Neuronal stem cell (in vitro differentiated cells): ENCODE measurements at regions not wholly inside any gene's neighbourhood (a gene's known extent, or its start where the extent isn't known, plus 50 kb on each side); places are given as distances from the start of the nearest gene placed in this dataset.

Experiments
- DNase-seq: peaks from one replicate; pipeline ENCODE4 v3.0.0-alpha.2; 2013; ENCODE audit warnings: low spot score
- H2AFZ ChIP-seq: one replicate; pipeline ENCODE4 v1.6.1; 2013; ENCODE audit warnings: mild to moderate bottlenecking, low read length, inconsistent platforms
- H2AK5ac ChIP-seq: 2 replicates; pipeline ENCODE4 v1.6.1; 2013; ENCODE audit warnings: low read depth, mild to moderate bottlenecking, inconsistent platforms, low read length, moderate library complexity, mixed read lengths
- H2BK120ac ChIP-seq: 2 replicates; pipeline ENCODE4 v1.6.1; 2013; ENCODE audit warnings: low read depth, mild to moderate bottlenecking, inconsistent platforms, low read length, moderate library complexity, mixed read lengths
- H2BK12ac ChIP-seq: one replicate; pipeline ENCODE4 v1.6.1; 2013; ENCODE audit warnings: low read length, inconsistent platforms
- H2BK15ac ChIP-seq: 2 replicates; pipeline ENCODE4 v1.6.1; 2013; ENCODE audit warnings: mild to moderate bottlenecking, low read length, inconsistent platforms, mixed read lengths
- H2BK5ac ChIP-seq: one replicate; pipeline ENCODE4 v1.6.1; 2013; ENCODE audit warnings: inconsistent platforms, mild to moderate bottlenecking, low read length, moderate library complexity
- H3K14ac ChIP-seq: one replicate; pipeline ENCODE4 v1.6.1; 2013; ENCODE audit warnings: low read length, inconsistent platforms
- H3K18ac ChIP-seq: 2 replicates; pipeline ENCODE4 v1.6.1; 2013; ENCODE audit warnings: low read length, inconsistent platforms
- H3K23ac ChIP-seq: 2 replicates; pipeline ENCODE4 v1.6.1; 2013; ENCODE audit warnings: low read depth, mild to moderate bottlenecking, mixed read lengths, low read length, inconsistent platforms; ENCODE audit not compliant: poor library complexity
- H3K27ac ChIP-seq: replicated peaks from 3 replicates; pipeline ENCODE4 v1.5.1; 2013; ENCODE audit warnings: low read length, inconsistent platforms
- H3K27me3 ChIP-seq, 3 experiments: 2 replicates each; pipeline ENCODE4 v1.6.1; 2013; ENCODE audit warnings: low read length in 3 of 3, mild to moderate bottlenecking in 2 of 3, inconsistent platforms in 1 of 3, low read depth in 1 of 3, mixed read lengths in 1 of 3, moderate library complexity in 1 of 3; ENCODE audit not compliant: control insufficient read depth in 3 of 3, insufficient read depth in 3 of 3
- H3K36me3 ChIP-seq, 2 donors: replicated peaks in 1 of 2; 2 replicates each; pipeline ENCODE4 v1.6.1; 2013; ENCODE audit warnings: low read length in 2 of 2; ENCODE audit not compliant: control insufficient read depth in 2 of 2, insufficient read depth in 2 of 2
- H3K4ac ChIP-seq: 2 replicates; pipeline ENCODE4 v1.6.1; 2013; ENCODE audit warnings: inconsistent platforms, mild to moderate bottlenecking, low read length, moderate library complexity
- H3K4me1 ChIP-seq, 2 donors: 1 replicate in 1 of 2; 2 replicates in 1 of 2; pipeline ENCODE4 v1.6.1; 2013; ENCODE audit warnings: low read length in 2 of 2, low read depth in 1 of 2; ENCODE audit not compliant: control insufficient read depth in 2 of 2, insufficient read depth in 1 of 2
- H3K4me2 ChIP-seq: one replicate; pipeline ENCODE4 v1.6.1; 2013; ENCODE audit warnings: mild to moderate bottlenecking, low read length, inconsistent platforms; ENCODE audit not compliant: insufficient read depth, poor library complexity, severe bottlenecking
- H3K4me3 ChIP-seq, 2 donors: 2 replicates each; pipeline ENCODE4 v1.5.1; 2013; ENCODE audit warnings: low read length in 2 of 2, mild to moderate bottlenecking in 2 of 2, inconsistent platforms in 1 of 2, moderate library complexity in 1 of 2
- H3K79me1 ChIP-seq: one replicate; pipeline ENCODE4 v1.6.1; 2013; ENCODE audit warnings: low read depth, mild to moderate bottlenecking, inconsistent platforms, low read length, moderate library complexity
- H3K9ac ChIP-seq: one replicate; pipeline ENCODE4 v1.6.1; 2013; ENCODE audit warnings: mild to moderate bottlenecking, low read depth, low read length, inconsistent platforms; ENCODE audit not compliant: poor library complexity
- H3K9me3 ChIP-seq, 2 donors: replicated peaks in 1 of 2; 2 replicates each; pipeline versions ENCODE3 to v1.6.1; 2013; ENCODE audit warnings: low read length in 2 of 2, mild to moderate bottlenecking in 2 of 2, inconsistent platforms in 1 of 2, low read depth in 1 of 2, mixed read lengths in 1 of 2, moderate library complexity in 1 of 2; ENCODE audit not compliant: control insufficient read depth in 2 of 2, insufficient read depth in 1 of 2
- H4K8ac ChIP-seq: one replicate; pipeline ENCODE4 v1.6.1; 2013; ENCODE audit warnings: low read depth, mild to moderate bottlenecking, inconsistent platforms, low read length, moderate library complexity
- H4K91ac ChIP-seq: one replicate; pipeline ENCODE4 v1.6.1; 2013; ENCODE audit warnings: low read length, low read depth, mild to moderate bottlenecking, inconsistent platforms; ENCODE audit not compliant: poor library complexity
- WGBS, 2 donors: extraction: QIAGEN DNeasy Blood & Tissue Kit; methylation state at CpG; one replicate each; pipeline ENCODE4 v1.1.7; 2013; ENCODE audit warnings: missing lambda C conversion rate in 2 of 2, mixed read lengths in 1 of 2; ENCODE audit not compliant: insufficient read length in 2 of 2, insufficient replicate concordance in 1 of 2; ENCODE audit errors: extremely low coverage in 2 of 2; 5-methylcytosine and 5-hydroxymethylcytosine counted together

DNA sequence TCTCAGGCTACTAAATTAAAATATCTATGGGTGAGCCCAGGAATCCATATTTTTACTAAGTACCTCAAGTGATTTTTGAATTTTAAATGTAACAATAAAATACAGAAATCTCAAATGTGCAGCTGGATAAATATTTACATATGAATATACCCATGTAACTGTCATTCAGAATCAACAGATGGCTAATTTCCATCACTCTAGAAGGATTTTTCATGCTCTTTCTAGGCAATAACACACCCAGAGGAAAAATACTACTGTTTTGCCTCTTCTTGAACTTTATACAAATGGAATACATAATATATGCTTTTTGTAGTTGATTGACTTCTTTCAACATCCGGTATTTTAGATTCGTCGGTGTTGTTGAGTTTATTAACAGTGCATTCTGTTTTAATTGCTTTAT lies 601.3 kb upstream of the NECTIN3 start:
- no peak overlapping the region for H3K4me2 ChIP-seq
- H3K18ac ChIP-seq: no peak overlapping the region
- H2BK5ac ChIP-seq: no peak overlapping the region
- no peak overlapping the region for H3K23ac ChIP-seq
- H3K9me3 ChIP-seq: no peaks in the 10 kb centered on the region
- H2AFZ ChIP-seq: no peak overlapping the region
- no peaks in the 10 kb centered on the region for H3K4me1 ChIP-seq
- no peak overlapping the region for H3K14ac ChIP-seq
- no peak overlapping the region for H2AK5ac ChIP-seq
- no peak for DNase-seq
- no peak overlapping the region for H3K9ac ChIP-seq
- no peaks in the 10 kb centered on the region for H3K27me3 ChIP-seq
- H3K36me3 ChIP-seq: no peaks in the 10 kb centered on the region
- no peaks in the 10 kb centered on the region for H3K79me1 ChIP-seq
- no peak overlapping the region for H2BK15ac ChIP-seq
- H4K8ac ChIP-seq: no peak overlapping the region
- WGBS, 2 donors: no CpG with 5 or more reads among the region's 3 CpGs
- no peak overlapping the region for H3K4me3 ChIP-seq
- no peak overlapping the region for H3K27ac ChIP-seq
- H2BK12ac ChIP-seq: no peak overlapping the region
- H2BK120ac ChIP-seq: no peak overlapping the region
- no peak overlapping the region for H3K4ac ChIP-seq
- no peak overlapping the region for H4K91ac ChIP-seq

DNA sequence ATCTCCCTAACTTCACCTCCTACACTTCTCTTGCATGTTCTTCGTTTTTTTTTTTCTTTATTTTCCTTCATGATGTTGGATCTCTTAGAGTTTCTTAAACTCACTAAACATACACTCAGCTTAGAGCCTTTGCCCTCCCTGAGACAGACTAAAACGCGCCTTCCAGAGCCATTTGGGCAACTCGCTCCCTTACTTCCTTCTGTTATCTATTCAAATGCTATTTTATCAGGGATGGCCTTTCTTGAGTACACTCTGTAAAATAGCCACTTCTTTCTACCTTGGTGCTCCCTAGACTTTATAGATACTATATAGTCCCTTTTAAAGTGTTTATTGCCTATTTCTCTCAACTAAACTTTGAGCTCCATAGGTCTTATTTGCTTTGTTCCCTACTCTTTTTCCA lies 598.2 kb upstream of the NECTIN3 start:
- DNase-seq: no peak
- Histone ChIP-seq H2BK12ac (no peak overlapping the region), H4K91ac (no peak overlapping the region), H3K4me3 (no peak overlapping the region), H3K27me3 (no peaks in the 10 kb centered on the region), H3K4me2 (no peak overlapping the region), H2BK120ac (no peak overlapping the region), H3K18ac (no peak overlapping the region), H3K9me3 (no peaks in the 10 kb centered on the region), H3K14ac (no peak overlapping the region), H4K8ac (no peak overlapping the region), H3K36me3 (no peaks in the 10 kb centered on the region), H2AFZ (no peak overlapping the region), H2BK5ac (no peak overlapping the region), H2BK15ac (no peak overlapping the region), H3K27ac (no peak overlapping the region), H3K4ac (no peak overlapping the region), H3K23ac (no peak overlapping the region), H3K4me1 (no peaks in the 10 kb centered on the region), H3K79me1 (no peaks in the 10 kb centered on the region), H3K9ac (no peak overlapping the region), H2AK5ac (no peak overlapping the region)
- no CpG with 5 or more reads among the region's 4 CpGs for WGBS, 2 donors

DNA sequence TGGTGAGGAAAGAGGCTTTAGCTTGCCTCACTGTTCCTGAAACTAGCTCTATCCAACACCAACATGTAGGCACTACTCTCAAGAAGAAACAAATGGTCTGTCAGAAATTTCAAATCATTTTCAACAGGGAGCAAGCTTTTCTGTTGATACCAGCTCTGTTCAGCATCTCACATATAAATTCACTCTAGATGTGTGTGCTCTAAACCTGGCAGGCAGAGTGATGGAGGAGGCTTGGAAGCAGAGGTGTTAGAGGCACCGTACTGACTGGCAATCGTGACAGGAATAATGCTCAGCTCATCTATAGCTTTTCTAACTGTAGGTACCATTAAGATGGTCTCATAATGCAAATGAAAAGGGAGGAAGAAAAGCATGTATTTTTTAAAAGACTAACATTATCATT lies 597.2 kb upstream of the NECTIN3 start:
- no CpG with 5 or more reads among the region's 2 CpGs for WGBS, 2 donors

DNA sequence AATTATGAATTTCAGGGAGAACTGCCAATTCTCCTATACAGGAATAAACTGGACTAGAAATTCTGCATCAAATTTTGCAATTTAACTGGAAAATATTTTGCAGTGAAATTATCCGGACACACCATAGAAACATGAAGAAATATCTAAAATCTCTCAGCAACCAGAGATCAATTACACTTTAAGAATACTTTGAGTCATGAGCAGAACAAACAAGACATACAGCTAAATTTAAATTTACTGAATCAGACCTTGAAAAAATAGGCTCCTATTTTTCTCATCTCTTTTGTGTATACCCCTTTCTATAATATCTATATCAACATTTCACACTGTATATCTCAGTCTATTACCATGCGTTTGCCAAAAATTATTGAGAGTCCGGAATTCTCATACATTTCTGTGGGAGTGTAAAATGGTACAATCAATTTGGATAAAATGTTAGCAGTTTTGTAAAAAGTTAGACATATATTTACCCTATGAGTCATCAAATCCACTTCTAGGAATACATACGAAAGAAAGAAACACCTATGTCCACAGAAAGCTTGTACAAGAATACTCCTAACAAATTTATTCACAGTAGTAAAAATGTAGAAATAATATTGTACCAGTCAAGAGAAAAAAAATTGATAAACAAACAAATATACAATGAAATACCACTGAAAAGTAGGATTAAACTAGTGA lies 593.1 kb upstream of the NECTIN3 start:
- Histone ChIP-seq H3K4me1 (no peaks in the 10 kb centered on the region), H4K8ac (no peak overlapping the region), H3K79me1 (no peaks in the 10 kb centered on the region), H3K4me3 (no peak overlapping the region), H3K36me3 (no peaks in the 10 kb centered on the region), H2BK5ac (no peak overlapping the region), H3K14ac (no peak overlapping the region), H2BK15ac (no peak overlapping the region), H2AK5ac (no peak overlapping the region), H2AFZ (no peak overlapping the region), H3K18ac (no peak overlapping the region), H3K4me2 (no peak overlapping the region), H3K27me3 (no peaks in the 10 kb centered on the region), H3K9me3 (peaks cover 0 to 5% of the 10 kb centered on the region in 2 donors), H2BK120ac (no peak overlapping the region), H3K27ac (no peak overlapping the region), H3K23ac (no peak overlapping the region), H3K4ac (no peak overlapping the region), H4K91ac (no peak overlapping the region), H3K9ac (no peak overlapping the region), H2BK12ac (no peak overlapping the region)
- DNase-seq: no peak
- no CpG with 5 or more reads among the region's 4 CpGs for WGBS, 2 donors

More for the DNA sequence above, 597.2 kb upstream of the NECTIN3 start:
- Histone ChIP-seq H3K4me3 (no peak overlapping the region), H4K8ac (no peak overlapping the region), H2AFZ (peak overlapping the region; percentile 56), H2BK5ac (no peak overlapping the region), H3K9me3 (no peaks in the 10 kb centered on the region), H3K4ac (no peak overlapping the region), H3K4me1 (no peaks in the 10 kb centered on the region), H3K18ac (no peak overlapping the region), H2BK12ac (no peak overlapping the region), H2BK15ac (no peak overlapping the region), H3K36me3 (no peaks in the 10 kb centered on the region), H3K4me2 (no peak overlapping the region), H3K27ac (no peak overlapping the region), H2AK5ac (no peak overlapping the region), H3K79me1 (no peaks in the 10 kb centered on the region), H3K9ac (no peak overlapping the region), H3K23ac (no peak overlapping the region), H4K91ac (no peak overlapping the region), H3K14ac (no peak overlapping the region), H2BK120ac (no peak overlapping the region), H3K27me3 (no peaks in the 10 kb centered on the region)
- DNase-seq: no peak
